ENCODE measurements at regions not wholly inside any gene's neighbourhood (a gene's known extent, or its start where the extent isn't known, plus 50 kb on each side); places are given as distances from the start of the nearest gene placed in this dataset.

DNA sequence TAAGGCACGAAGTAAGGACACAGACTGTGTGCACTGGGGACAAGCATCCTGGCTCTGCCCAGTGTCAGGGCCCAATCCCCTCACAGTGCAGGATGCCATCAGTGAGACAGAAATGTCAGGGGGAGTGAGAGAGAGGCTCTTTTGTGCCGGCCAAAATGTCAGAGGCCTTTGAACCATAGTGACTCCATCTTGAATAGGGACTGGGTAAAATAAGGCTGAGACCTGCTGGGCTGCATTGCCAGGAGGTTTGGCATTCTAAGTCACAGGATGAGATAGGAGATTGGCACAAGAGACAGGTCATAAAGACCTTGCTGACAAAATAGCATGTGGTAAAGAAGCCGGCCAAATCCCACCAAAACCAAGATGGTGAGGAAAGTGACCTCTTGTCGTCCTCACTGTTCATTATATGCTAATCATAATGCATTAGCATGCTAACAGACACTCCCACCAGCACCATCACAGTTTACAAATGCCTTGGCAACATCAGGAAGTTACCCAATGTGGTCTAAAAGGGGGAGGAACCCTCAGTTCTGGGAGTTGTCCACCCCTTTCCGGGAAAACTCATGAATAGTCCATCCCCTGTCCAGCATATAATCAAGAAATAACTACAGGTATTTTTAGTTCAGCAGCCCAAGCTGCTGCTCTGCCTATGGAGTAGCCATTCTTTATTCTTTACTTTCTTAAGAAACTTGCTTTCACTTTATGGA is 337.4 kb downstream of the LPIN1 start:
- DNase-seq (ENCODE audit: low read depth) = no peak

DNA sequence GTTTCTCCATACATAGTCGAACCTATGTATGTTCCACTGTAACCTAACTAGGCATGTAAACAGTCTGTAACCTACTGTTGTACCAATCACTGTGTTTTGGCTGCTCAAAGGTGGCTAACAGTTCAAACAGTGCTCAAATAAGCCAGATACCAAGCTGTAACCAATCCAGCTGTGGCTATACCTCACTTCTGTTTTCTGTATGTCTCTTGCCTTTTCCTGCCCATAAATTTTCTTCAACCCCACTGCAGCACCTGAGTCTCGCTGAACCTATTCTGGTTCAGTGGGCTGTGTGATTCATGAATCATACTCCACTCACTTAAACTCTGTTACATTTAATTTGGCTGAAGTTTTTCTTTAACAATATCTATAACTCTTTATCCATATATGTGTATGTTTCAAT is 340.7 kb downstream of the LPIN1 start:
- DNase-seq (ENCODE audit: low read depth) = no peak

DNA sequence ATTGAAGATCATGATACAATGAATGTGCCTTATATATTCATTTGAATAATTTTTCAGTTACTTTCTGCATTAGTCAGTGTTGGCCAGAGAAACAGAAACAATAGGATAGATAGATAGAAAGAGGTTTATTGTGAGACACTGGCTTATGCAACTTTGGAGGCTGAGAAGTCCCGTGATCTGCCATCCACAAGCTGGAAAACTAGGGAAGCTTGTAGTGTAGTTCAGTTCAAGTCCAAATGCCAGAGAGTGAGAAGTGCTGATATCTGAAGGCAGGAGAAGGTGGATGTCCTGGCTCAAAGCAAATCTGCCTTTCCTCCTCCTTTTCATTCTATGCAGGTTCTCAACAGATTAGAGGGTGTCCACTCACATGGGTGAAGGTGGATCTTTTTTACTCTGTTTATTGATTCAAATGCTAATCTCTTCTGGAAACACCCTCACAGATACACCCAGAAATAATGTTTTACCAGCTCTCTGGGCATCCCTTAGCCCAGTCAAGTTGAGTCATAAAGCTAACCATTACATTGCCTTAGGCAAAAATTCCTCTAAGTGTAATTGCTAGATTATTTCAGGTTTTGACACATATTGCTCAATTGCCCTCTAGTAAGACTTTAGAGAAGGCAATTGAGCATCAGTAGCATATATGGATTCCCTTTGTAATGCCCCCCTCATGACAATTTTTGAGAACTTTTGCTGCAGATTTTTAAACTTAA is 341.4 kb downstream of the LPIN1 start:
- no peak for DNase-seq (ENCODE audit: low read depth)

DNA sequence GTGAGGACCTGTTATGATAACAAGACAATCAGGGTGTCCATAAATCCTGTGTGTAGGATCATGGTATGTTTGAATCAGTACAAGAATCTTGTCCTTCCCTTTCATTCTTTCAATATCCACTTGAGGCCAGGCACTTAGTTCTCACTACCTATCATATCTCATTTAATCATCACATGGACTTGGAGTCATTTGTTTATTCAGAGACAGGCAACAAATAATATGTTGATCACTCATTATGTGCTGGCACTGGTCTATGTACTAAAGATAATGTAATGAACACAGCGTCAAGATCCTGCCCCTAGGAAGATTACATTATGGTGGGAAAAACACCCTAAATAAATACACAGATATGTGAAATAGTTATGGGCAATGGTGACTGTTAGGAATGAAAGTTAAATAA is 342.6 kb downstream of the LPIN1 start:
- no peak for DNase-seq (ENCODE audit: low read depth)

DNA sequence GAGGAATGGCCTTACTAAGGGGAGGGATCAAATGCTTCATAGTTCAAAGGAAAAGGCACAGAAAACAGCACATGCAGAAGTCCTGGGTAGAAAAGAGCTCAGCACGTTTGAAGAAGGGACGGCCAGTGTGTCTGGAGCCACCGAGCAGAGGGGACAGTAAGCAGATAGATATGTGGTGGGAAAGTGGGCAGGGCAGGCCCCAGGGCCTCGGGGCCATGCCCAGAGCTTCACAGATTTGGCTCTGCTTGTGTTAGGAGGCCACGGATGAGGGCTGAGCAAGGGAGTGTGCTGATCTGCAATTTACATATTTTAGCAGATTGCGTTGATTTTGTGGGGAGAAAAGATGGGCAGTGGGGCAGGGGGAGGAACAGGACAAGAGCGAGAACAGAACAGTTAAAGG is 343.1 kb downstream of the LPIN1 start:
- no peak for DNase-seq (ENCODE audit: low read depth)

DNA sequence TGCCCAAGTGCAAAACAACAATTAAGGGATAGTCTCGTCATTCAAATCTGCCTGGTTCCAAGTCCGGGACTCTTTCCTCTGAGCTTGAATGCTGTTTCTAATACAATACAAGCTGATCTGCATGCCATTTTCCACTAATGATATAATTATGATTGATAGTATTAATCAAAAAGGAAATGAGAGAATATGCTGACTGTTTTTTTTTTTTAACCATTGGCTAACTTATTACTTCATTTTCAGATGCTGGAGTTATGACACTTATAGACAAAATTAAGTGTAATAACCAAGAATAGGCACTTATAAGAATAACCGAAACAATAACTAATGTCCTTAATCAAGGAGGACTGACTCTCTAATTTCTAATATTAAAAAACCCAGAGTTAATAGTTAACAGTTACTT is 343.6 kb downstream of the LPIN1 start:
- no peak for DNase-seq (ENCODE audit: low read depth)

DNA sequence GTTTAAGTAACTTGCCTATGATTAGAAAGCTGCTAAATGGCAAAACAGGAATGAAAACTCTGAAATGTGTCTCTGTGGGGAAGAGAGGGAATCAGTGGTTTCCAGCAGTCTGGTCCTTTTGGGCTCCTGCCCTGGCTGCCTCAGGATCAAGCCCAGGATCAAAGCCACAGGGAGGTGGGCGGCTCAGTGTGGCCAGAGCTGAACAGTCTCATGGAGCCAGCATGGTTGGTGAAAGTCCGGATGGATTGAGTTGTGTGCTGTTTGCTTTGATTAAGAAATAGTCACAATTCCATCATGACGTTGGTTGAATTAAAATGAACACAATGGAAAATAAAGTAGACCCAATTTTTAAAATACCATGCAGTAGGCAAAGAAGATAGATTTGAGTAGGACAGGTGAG is 344.2 kb downstream of the LPIN1 start:
- no peak for DNase-seq (ENCODE audit: low read depth)

DNA sequence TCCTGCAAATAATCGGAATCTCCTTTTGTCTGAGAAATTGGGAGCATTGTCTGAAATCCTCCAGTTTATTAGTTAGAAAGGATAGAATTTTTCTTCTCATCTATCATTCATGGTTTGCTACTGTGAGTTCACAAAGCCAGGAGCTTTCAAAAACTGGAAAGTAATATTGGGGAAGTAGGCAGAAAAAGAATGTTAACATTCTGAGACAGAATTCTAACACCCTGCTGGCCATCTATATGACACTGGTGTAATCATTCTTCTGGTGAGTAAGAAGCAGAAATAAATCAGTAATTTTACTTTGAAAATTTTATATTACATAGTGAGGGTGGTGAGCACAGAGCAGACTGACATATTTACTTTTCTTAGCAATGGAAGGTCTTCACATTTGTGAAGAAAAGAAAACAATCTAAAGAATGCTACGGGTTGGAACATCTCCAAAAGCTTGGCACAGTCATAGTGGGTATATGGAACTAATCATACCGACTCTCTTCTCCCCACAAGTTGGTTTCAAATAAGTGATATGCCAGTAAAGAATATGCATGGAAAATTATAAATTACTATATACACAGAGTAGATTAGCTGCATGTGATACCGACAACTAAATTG is 344.9 kb downstream of the LPIN1 start:
- no peak for DNase-seq (ENCODE audit: low read depth)

DNA sequence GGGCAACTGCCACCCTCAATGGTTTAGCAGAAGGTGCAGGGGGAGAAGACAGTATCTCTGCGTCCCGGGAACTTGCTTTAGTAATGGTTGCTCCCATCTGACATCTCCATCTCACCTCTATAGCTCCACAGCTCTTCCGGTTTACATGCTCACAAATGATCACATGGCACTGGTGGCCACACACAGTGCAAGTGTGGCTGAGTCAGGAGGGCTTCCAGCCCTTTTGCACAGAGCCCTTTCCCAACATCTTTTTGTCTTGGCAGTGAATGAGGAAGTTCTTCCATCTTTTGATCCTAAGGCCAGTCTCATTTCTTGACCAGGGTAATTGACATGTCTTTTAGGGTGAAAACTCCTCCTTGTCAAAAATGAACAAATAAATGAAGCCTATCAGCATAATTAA is 347.7 kb downstream of the LPIN1 start:
- DNase-seq (ENCODE audit: low read depth) = no peak

DNA sequence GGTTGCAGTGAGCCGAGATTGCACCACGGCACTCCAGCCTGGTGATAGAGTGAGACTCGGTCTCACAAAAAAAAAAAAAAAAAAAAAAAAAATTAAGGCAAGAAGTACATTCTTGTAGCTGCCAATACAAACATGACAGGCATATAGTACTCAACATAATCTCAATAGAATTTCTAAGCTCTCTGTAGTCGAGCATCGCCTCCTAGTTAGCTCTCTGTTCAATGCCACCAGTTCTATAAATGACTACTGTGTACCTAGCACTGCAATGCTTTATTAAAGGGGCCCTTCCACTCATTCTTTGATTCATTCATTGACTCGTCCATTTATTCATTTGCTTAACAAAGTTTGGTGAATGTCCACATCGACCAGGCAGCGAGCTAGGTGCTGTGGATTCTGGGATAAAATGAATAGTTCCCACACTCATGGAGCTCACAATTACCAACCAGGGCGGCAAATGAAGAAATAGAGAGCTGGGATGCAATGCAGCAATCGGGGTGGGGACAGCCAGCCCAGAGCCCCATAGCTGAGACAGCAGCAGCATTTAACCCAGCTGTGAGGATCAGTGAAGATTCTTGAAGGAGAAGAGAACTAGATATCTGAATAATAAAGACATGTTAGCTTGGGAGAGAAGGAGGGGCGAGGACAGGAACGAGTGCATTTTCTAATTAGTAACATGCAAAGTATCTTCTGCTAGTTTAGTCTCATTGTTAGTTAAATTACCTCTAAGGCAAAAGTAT is 349.8 kb downstream of the LPIN1 start:
- DNase-seq (ENCODE audit: low read depth) = no peak

DNA sequence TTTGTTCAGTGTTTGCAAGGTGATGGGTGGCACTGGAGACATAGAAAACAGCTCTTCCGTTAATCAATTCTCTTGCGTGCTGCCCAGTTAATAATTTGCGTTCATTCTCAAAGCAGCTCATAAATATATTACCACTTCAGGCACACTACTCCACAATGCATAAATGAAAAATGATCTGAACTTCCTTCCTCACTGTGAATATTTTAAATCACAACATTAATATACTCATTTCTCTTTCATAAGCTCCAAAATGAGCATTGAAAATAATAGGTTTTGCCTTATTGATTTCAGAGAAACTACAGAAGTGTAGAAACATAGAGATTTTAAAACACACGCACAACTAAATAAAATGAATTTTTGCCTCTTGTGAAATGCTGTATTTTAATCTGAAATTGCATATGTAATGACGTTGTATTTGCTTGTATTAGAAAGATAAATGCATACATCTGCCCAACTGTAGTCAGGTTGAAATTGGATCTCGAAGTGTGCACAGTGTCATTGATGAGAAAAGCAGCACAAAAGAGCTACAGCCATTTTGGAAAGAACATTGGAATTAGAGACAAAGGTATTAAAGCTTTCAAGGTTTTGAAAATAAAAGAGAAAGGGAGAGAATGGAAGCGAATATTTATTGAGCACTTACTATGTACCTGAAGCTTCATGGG is 350.5 kb downstream of the LPIN1 start:
- DNase-seq (ENCODE audit: low read depth) = no peak

DNA sequence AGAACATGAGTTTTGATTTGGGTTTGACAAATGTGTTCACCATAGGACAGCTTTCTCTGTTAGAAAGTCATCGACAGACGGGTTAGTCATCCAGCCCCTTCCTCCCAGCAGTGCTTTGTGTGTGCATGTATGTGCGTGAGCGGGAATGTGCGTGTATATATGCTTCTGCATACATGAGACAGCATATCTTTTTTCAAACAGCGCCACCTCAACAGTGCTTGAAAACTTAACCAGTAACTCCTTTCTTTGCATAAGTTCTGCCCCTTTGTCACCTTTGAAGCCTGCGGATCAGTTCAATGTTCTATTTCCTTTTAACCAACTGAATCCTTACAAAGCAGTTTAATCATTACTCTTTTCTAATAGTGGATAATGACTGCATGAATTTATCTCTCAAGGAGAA is 351.4 kb downstream of the LPIN1 start:
- DNase-seq (ENCODE audit: low read depth) = no peak

DNA sequence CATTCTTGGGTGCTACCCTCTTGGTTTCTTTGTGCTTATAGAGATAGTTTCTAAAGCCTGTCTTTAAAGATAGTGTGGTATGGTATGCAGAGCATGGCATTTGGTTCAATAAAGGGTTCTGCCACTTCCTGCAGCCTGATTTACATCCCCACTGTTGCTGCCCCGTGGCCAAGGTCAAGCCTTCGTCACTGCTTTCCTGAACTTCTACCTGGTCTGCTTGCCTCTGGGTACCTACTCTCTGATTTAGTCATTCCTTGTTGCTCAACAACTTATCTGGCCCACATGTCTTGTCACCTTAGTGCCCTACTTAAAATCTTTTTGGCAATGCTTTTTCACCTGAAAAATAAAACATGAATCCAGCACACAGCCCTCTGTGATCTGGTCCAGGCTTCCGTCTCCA is 352.9 kb downstream of the LPIN1 start:
- no peak for DNase-seq (ENCODE audit: low read depth)

DNA sequence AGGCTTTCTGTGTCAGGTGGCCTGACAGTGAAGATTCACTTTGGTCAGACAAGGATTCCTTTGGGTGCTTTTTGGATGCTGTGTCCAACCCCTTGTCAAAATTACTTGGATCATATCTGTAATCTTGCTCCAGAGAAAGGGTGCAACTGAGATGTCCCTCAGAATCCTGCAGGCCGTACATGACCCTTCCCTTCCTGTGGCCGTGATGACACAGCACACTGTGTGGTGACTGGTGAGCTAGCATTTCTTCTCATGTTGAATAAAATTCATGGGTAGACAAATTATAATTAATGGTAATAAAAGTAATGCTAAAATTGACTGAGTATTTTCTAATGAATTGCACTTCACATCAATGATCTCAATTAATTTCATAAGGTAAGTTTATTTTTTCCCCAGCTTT is 356.2 kb downstream of the LPIN1 start:
- no peak for DNase-seq (ENCODE audit: low read depth)

DNA sequence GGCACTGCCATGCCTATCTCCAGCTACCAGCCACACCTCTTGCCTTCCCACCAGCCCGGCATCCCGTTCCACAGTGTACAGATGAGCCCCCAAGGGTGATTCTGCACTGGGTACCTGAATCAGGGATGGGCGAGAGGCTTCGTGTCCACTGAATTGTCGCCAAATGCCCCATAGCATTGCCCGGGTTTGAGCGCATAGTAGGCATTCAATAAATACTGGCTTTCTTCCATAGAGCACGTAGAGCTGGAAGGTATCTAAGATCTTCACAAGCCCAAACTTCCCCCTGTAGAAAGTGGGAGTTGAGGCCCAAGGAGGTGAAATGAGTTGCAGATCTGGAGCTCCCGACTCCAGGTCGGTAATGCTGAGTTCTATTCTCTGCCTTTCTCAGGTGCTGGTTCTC is 358.7 kb downstream of the LPIN1 start:
- no peak for DNase-seq (ENCODE audit: low read depth)

DNA sequence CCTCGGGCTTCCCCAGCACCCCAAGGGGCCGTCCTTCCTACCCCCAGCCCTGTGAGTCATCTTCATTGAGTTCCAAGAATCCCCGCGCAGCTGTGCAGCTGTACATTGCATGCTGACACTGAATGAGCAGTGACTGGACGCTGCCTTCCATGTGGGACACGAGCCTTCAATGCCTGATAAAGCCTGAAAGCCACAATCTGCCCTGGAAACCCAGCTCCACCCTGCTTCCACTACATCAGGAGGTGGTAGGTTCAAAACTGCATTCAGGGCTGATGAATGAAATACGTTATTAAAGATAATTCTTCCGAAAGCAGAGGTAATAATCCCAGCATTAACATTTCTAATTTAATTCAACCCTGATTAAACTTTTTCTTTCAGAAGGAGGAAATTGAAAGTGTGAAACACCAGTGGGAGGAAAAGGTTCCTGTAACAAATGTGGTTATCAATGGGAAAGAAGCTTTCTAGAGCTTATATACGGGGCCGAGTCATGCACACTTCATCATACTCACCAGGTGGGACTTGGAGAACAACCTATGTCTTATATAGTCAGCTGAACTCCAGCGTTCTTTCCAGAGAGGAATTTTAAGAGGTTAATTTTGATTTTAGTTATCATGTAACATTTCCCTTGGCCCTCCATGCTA is 360.1 kb downstream of the LPIN1 start:
- peak; percentile 28 for DNase-seq (ENCODE audit: low read depth)

DNA sequence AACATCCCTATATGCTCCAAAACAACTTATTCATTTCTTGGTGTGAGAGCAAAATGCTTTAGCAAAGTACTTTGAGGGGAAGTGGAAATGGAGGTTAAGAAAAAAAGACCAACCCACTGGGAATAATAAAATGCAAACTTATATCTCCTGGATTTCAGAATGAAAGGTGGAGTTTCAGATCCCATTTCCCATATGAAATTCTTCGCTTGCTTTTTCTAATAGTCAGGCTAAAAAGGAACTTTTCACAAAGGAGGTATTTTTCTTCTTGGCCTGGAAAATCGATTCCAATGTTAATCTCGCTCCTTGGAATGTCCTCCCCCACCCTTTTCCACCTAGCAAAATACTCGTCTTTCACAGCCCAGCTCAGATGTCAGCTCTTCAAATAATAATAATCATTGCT is 360.9 kb downstream of the LPIN1 start:
- DNase-seq (ENCODE audit: low read depth) = no peak

DNA sequence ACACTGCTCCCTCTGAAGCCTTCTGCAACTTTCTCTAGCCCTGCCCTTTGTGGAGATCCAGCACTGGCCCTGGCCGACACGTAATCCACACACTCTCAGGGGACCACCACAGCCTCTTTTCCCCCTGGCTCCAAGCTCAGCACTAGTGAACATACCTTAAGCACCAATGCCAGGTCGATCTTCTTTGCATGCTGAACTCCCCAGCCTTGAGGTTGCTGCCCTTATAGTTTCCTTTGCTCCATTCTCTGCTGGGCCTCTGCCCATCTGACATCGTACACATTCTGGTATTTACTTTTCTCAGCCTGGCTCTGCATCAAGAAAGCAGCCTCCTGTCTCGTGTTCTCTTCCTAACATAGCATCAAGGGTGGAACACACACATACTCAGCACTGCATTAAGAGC is 361.5 kb downstream of the LPIN1 start:
- no peak for DNase-seq (ENCODE audit: low read depth)

DNA sequence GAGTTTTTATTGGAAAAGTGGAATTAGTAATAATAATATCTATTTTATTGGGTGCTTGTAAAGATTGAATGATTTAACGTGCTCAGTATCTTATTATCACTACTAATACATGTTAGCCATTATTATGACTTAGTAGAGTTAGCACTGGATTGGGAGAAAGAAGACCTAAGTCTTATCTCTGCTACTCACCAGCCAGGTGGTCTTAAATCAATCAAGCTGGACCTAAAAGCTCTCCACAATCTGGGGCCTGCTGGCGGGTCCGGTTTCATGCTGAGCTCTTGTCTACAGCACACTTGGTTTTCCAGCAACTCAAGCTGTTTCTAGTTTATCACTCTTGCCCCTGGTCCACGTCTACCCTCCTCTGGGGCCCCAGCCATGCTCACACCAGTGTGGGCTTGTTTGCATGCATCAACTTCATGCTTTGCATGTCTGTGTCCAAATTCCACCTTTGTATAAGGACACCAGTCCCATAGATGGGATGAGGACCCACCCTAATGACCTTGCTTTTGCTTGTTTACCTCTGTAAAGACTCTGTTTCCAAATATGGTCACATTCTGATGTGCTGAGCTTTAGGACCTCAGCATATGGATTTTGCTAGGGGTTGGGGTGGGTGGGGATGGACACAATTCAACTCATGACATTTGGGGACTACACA is 363.1 kb downstream of the LPIN1 start:
- DNase-seq (ENCODE audit: low read depth) = no peak

DNA sequence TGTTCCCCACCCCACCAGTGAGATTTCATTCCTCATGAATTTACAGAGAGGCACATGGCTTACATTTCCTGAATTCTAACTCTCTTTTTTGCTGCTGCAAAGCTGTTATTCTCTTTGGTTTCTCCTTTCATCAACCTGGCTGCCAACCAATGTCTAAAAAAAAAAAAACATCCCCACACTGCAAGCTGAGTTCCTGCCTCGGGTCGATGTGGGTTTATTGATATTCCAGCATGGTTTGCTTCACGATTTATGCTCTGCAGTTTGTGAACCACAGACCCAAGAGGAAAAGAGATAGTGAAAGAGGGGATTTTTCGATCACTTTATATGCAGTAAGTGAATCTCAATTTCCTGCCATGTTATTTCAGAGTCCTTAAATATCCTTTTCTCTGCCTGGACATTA is 363.6 kb downstream of the LPIN1 start:
- DNase-seq (ENCODE audit: low read depth) = no peak

DNA sequence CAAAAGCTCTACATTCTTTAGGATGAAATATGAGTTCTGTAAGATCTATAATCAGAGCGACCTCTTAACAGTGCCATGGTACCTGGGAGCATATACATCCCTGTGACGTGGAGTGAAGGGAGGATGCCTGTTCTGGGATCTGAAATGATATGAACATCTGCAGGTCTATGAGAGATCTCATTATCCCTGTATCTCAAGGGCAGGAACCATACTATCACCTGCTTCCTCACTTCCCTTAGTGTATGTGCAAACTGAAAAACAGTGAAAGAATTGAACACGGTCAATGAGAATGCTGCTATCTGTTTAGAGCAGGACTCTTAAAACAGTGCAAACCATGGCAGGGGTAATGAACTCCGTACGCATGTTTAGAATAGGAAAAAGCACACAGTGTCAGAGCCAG is 364.0 kb downstream of the LPIN1 start:
- DNase-seq (ENCODE audit: low read depth) = no peak
